Panc1 (cell line): ENCODE measurements at regions not wholly inside any gene's neighbourhood (a gene's known extent, or its start where the extent isn't known, plus 50 kb on each side); places are given as distances from the start of the nearest gene placed in this dataset.

Experiments used
- ATAC-seq: fragments of 200-7000 bp; cut with Tn5 transposase; 2 replicates; pipeline ENCODE4 v1.9.1; 2020; ENCODE audit warnings: mild to moderate bottlenecking, moderate library complexity
- BruUV-seq: library from RNA; stranded (reverse); fragments of 400-500 nt; replicated peaks from 2 replicates; lab custom pipeline; 2021; lab: Mats Ljungman, UMichigan
- CTCF ChIA-PET: fragments of 300-600 bp; sonication (Branson Sonifier 250); formaldehyde crosslinking; loops from one replicate; lab custom pipeline; 2022; ENCODE audit warnings: antibody characterized with exemption; lab: Charles Lee
- POLR2A ChIA-PET: fragments of 300-600 bp; sonication (Branson Sonifier 250); formaldehyde crosslinking; loops from one replicate; lab custom pipeline; 2022; ENCODE audit warnings: antibody characterized with exemption; lab: Charles Lee
- DNase-seq: peaks from one replicate; pipeline ENCODE4 v3.0.0-alpha.2; 2010; ENCODE audit warnings: low read depth, low spot score
- H3K27ac ChIP-seq: 2 replicates; pipeline ENCODE4 v1.5.1; 2011; ENCODE audit warnings: mild to moderate bottlenecking, low read length, inconsistent platforms
- H3K27me3 ChIP-seq: fragments of 200-500 bp; sonication (Bioruptor generic); 2 replicates; pipeline ENCODE4 v1.6.0; 2014; ENCODE audit warnings: low read length, inconsistent platforms; ENCODE audit not compliant: control insufficient read depth, insufficient read depth
- H3K36me3 ChIP-seq: fragments of 200-500 bp; sonication (Bioruptor generic); 2 replicates; pipeline ENCODE4 v1.5.1; 2014; ENCODE audit warnings: inconsistent platforms, mild to moderate bottlenecking, low read length, moderate library complexity; ENCODE audit not compliant: control insufficient read depth, insufficient read depth
- H3K4me1 ChIP-seq: 2 replicates; pipeline ENCODE4 v1.5.1; 2011; ENCODE audit warnings: inconsistent platforms, mild to moderate bottlenecking, low read length, moderate library complexity; ENCODE audit not compliant: control insufficient read depth, insufficient read depth
- H3K4me3 ChIP-seq, 2 experiments: 2 replicates each; pipeline ENCODE4 v1.5.1; 2011 to 2012; ENCODE audit warnings: low read depth in 2 of 2, low read length in 2 of 2, mild to moderate bottlenecking in 2 of 2, inconsistent platforms in 1 of 2, moderate library complexity in 1 of 2
- H3K9me3 ChIP-seq: fragments of 200-500 bp; sonication (Bioruptor generic); 2 replicates; pipeline ENCODE4 v1.5.1; 2014; ENCODE audit warnings: low read depth, mild to moderate bottlenecking, inconsistent platforms, low read length, moderate library complexity; ENCODE audit not compliant: control insufficient read depth, insufficient read depth
- CTCF ChIP-seq: fragments of 450-650 bp; IDR thresholded peaks from 2 replicates; pipeline ENCODE4 v1.5.1; 2017; ENCODE audit warnings: mild to moderate bottlenecking
- POLR2AphosphoS5 ChIP-seq: IDR thresholded peaks from 2 replicates; pipeline ENCODE4 v1.6.1; 2012; ENCODE audit warnings: mild to moderate bottlenecking, low read depth, low read length, moderate library complexity
- REST ChIP-seq, 2 experiments: IDR thresholded peaks; 2 replicates each; pipeline ENCODE4 v1.6.1; 2011 to 2012; ENCODE audit warnings: low read depth in 2 of 2, control low read depth in 1 of 2, low read length in 1 of 2, mild to moderate bottlenecking in 1 of 2, moderate library complexity in 1 of 2; ENCODE audit not compliant: insufficient read depth in 1 of 2
- SIN3A ChIP-seq: IDR thresholded peaks from 2 replicates; pipeline ENCODE4 v1.6.1; 2012; ENCODE audit warnings: low read depth, mild to moderate bottlenecking, low read length, moderate library complexity, borderline replicate concordance; ENCODE audit not compliant: insufficient read depth
- TCF7L2 ChIP-seq: IDR thresholded peaks from 2 replicates; pipeline ENCODE4 v1.6.1; 2011; ENCODE audit warnings: mild to moderate bottlenecking, low read depth, low read length, inconsistent platforms
- in situ Hi-C: cut with HindIII; loops from 2 replicates; pipeline ENCODE4 v1.10.0; 2016; ENCODE audit warnings: low sequenced_read_pairs, low pct_unique_long_range_greater_than_20kb
- intact Hi-C: fragments of 100-400 bp; cut with micrococcal nuclease; formaldehyde crosslinking; loops from one replicate; pipeline ENCODE4 v1.10.0; 2022; ENCODE audit not compliant: unreplicated experiment

DNA sequence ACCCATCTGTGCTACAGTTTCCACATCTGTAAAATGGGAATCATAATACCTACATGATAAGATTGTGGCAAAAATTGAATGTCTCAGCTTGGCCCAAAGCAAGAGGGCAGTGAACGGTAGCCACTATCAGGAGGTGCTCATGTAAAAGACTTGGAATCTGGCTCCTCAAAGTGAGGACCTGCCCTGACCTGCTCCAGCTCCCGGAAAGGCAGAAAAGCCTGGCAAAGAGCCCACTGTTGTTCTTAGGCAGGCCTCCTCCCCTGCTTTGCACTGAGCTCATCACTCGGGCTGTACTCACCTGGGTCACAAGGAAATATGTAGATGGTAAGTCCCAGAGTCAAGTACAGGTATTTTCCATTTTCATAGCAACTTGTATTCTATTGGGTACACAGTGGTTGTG is 250.7 kb upstream of the TBL1XR1 start:
- in situ Hi-C loops (no loop called here), intact Hi-C loops (no loop called here)
- no TSS peak for BruUV-seq
- H3K9me3 ChIP-seq: no peaks in the 10 kb centered on the region
- TF ChIP-seq TCF7L2 (no peak), POLR2AphosphoS5 (no peak), SIN3A (no peak), CTCF (no peak), REST (IDR thresholded peaks at IDR 0.05; ENCODE audit: insufficient read depth in 1 of 2, low read depth in 2 of 2, low read length in 1 of 2) (no peak)
- peaks cover 13% of the 10 kb centered on the region; the same call in 1 of the 2 replicates for H3K4me1 ChIP-seq
- peak overlapping the region; percentile 62; the same call in 1 of the 2 replicates for H3K27ac ChIP-seq
- no peaks in the 10 kb centered on the region for H3K27me3 ChIP-seq
- H3K4me3 ChIP-seq: no peak overlapping the region
- no peaks in the 10 kb centered on the region for H3K36me3 ChIP-seq
- ATAC-seq (no peak), DNase-seq (no peak)
- ChIA-PET POLR2A (interaction anchor here (0.6 kb wide), 1 partner anchor 308 kb away, joined by 3 read pairs; no protein-coding TSS in a partner anchor), CTCF (interaction anchor here (0.5 kb wide), 1 partner anchor 207 kb away, joined by 4 read pairs; no protein-coding TSS in a partner anchor)

- intact Hi-C loops: no loop called here
- Histone ChIP-seq H3K9me3 (no peaks in the 10 kb centered on the region), H3K27ac (peak overlapping the region; percentile 62; the same call in 1 of the 2 replicates), H3K36me3 (no peaks in the 10 kb centered on the region), H3K27me3 (no peaks in the 10 kb centered on the region), H3K4me3 (no peak overlapping the region), H3K4me1 (peaks cover 4% of the 10 kb centered on the region; the same call in 1 of the 2 replicates)
- POLR2A ChIA-PET: interaction anchor here (0.7 kb wide), 1 partner anchor 67 kb away, joined by 3 read pairs; no protein-coding TSS in a partner anchor
- DNase-seq (no peak), ATAC-seq (no peak)
- CTCF ChIA-PET: no interaction called here
- TF ChIP-seq TCF7L2 (no peak), POLR2AphosphoS5 (no peak), REST (IDR thresholded peaks at IDR 0.05; ENCODE audit: insufficient read depth in 1 of 2, low read depth in 2 of 2, low read length in 1 of 2) (no peak), CTCF (no peak), SIN3A (no peak)
- BruUV-seq: no TSS peak
- in situ Hi-C loops: no loop called here
These were observed 251.7 kb upstream of the TBL1XR1 start for GRCh38 chr3:177448987-177449359.
